GM18520 (cell line): ENCODE measurements at regions not wholly inside any gene's neighbourhood (a gene's known extent, or its start where the extent isn't known, plus 50 kb on each side); places are given as distances from the start of the nearest gene placed in this dataset.
"Not testable (repeated sequence)": the region's sequence is repeated elsewhere in the genome, so short reads cannot be mapped to it uniquely, and the experiment has no call there.

Experiments used
- ATAC-seq: cut with Tn5 transposase; IDR thresholded peaks from one replicate; pipeline ENCODE4 v1.9.1; 2021; ENCODE audit not compliant: unreplicated experiment

GRCh38 chr5:44565360-44565759, 176.1 kb upstream of the FGF10 start:
- no peak for ATAC-seq

GRCh38 chr5:44546286-44546685, 157.1 kb upstream of the FGF10 start:
- ATAC-seq: no peak

DNA sequence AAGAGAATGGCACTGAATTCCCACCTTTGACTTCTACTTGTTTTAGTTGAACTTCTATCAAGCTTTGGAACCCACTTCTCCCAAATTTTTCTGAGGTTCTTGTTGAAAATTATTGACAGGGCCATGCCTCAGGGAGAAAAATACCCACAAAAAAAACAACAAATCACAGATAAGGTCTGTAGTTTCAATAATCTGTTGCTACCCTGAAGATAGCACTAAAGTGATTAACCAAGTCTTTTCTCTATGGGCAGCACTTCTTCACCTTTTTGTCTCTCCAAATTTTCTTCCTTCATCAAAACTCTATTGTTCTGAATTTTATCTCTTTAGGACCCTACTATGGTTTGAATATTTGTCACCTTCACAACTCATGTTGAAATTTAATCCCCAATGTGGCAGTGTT, 154.3 kb upstream of the FGF10 start:
- no peak for ATAC-seq

GRCh38 chr5:44542470-44542869, 153.2 kb upstream of the FGF10 start:
- no peak for ATAC-seq

- ATAC-seq: no peak
Observed at GRCh38 chr5:44539602-44539919, 150.3 kb upstream of the FGF10 start.

GRCh38 chr5:44538797-44539601, 149.8 kb upstream of the FGF10 start:
- ATAC-seq: no peak

DNA sequence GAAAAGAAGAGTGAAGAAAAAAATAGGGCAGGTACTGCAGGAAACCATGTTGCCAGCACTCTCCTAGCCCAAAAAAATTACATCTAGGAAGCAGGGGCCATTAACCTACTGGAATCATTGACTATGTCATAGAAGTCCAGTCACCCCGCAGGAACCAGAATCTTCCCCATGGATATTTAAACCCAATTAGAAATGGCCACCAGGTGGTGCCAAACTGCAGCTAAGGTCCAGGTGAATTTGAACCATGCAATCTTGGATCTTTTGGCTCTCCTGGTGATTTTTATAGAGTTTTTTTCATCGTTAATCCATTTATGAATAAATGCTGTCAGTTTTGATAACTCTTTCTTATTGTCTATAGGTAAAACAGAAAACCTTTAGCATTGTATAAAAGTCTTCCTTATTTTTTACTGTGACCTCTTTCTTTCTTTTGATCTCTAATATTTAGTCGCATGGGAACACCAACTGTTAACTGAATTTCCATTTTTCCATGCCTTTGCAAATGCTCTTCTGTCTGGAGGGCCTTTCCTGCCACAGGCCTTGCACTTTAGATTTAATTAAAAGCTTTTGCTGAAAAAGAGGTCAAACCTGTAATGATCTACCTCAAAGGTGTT, 147.5 kb upstream of the FGF10 start:
- ATAC-seq: no peak

DNA sequence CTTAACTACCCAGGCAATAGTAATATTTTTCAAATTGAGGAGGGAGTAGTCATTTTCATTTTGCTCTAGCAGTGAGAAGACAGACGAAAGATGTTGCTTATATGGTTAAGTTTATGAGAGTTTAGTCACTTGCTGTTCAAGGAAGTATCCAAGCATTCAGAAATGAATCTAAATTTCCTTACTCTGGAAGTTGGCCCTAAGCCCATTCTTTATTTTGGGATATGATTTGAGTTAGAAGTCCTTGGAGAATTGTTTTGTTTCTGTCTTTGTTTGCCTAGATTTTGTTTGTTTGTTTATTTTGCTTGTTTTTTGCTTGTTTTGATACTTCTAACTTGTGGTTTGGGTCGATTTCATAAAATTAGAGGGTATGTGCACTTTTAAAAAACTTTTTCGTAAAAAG, 146.4 kb upstream of the FGF10 start:
- no peak for ATAC-seq

GRCh38 chr5:44532981-44533380, 143.8 kb upstream of the FGF10 start:
- ATAC-seq: no peak

GRCh38 chr5:44531756-44532155, 142.5 kb upstream of the FGF10 start:
- not testable (repeated sequence) for ATAC-seq

DNA sequence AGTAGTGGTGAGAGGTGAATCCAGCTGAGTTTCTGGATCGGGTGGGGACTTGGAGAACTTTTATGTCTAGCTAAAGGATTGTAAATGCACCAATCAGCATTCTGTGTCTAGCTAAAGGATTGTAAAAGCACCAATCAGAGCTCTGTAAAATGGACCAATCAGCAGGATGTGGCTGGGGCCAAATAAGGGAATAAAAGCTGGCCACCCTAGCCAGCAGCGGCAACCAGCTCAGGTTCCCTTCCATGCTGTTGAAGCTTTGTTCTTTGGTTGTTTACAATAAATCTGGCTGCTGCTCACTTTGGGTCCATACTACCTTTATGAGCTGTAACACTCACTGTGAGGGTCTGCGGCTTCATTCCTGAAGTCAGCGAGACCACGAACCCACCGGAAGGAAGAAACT, 141.6 kb upstream of the FGF10 start:
- not testable (repeated sequence) for ATAC-seq

- no peak for ATAC-seq
Observed at GRCh38 chr5:44511596-44511995, 122.4 kb upstream of the FGF10 start.

- ATAC-seq: no peak
Observed at GRCh38 chr5:44506561-44506960, 117.3 kb upstream of the FGF10 start.

GRCh38 chr5:44499381-44499780, 110.2 kb upstream of the FGF10 start:
- ATAC-seq: no peak

GRCh38 chr5:44497606-44498005, 108.4 kb upstream of the FGF10 start:
- ATAC-seq: no peak

- ATAC-seq: no peak
Observed at GRCh38 chr5:44495280-44495679, 106.1 kb upstream of the FGF10 start.

DNA sequence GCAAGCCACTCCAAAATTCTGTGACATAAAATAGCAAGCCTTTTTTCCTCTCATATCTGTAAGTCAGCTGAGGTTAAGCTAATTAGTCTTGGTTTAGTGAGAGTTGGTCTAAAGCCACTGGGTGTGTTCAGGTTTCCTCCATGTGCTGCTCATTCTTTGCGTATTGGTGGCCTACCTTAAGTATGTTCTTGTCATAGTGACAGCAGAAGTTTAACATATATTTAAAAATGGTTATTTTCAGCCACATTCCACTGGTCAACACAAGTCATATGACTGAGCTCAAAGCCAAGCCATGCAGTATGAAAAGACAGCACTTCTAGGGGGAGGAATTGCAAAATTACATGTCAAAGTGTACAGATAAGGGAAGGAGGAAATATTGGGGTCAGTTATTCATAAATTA, 100.5 kb upstream of the FGF10 start:
- ATAC-seq: no peak

DNA sequence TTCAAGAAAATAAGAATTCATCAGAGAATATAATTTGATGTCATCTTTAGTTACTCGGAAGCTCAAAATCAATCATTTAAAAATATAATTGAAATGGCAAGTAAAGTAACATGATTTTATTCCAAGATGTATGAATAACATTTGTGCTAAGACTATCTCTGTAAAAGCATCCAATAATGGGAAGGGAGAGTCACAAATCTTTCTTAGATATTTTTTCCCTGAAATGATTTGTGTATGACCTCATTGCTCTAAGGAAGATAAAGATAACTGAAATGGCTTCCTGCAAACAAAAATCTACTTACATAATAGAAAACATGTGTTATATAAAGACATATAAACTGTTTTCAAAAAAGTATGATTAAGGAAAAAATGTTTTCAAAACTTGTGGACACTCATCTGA, 97.4 kb upstream of the FGF10 start:
- ATAC-seq: no peak

- no peak for ATAC-seq
Observed at GRCh38 chr5:44454002-44454401, 64.8 kb upstream of the FGF10 start.

DNA sequence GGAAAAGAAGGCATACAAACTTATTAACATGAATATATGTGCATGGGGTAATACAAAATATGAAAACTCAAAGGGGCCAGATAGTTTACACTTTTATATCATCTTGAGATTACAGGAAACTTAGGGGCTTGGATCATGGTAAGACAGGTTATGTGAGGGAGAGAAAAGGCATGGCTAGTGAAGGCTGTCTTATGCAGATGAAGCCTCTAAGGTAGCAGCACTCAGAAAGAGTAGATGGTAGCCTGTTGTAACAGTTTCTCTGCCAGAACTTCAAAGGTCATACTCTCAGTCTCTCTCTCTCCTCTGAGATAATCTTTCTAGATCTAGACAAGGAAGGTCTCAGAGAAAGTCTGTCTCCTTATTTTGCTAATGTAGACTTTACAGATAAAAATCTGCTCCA, 57.2 kb upstream of the FGF10 start:
- no peak for ATAC-seq

DNA sequence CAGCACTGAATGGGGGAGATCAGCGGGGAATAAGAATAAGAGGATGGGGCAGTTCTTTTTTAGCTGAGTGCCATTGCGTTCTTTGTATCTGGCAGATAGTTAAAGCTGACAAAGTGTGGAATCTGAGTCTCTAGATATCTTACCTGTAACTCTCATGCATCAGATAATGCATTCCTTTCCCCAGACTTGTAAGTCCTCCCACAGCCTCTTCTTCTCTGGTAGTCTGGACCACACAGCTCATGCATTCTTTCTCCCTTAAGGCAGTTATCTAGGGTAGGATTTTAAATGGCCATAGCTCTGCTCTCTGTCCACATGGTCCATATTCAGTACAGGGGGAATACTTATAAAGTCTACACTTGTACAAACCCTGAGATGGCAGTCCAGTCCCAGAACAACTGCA, 54.0 kb upstream of the FGF10 start:
- ATAC-seq: no peak

- ATAC-seq: no peak
Observed at GRCh38 chr5:44441460-44441859, 52.2 kb upstream of the FGF10 start.

DNA sequence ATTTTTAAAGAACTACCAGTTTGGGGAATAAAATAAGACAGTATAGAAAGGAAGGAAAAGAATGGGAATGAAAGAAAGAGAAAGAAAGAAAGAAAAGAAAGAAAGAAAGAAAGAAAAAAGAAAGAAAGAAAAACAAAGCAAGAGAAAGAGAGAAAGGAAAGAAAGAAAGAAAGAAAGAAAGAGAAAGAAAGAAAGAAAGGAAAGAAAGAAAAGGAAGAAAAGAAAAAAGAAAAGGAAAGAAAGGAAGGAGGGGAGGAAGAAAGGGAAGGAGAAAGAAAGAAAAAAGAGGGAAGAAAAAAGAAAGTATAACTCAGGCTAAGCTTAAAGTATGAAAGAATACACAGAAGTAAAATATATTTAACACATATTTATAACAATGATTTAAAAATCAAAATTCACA, 51.0 kb upstream of the FGF10 start:
- no peak for ATAC-seq
